Right ventricle myocardium inferior (tissue), 1 donor: ENCODE measurements at regions not wholly inside any gene's neighbourhood (a gene's known extent, or its start where the extent isn't known, plus 50 kb on each side); places are given as distances from the start of the nearest gene placed in this dataset.
"Not testable (repeated sequence)": the region's sequence is repeated elsewhere in the genome, so short reads cannot be mapped to it uniquely, and the experiment has no call there.

Experiments
- ATAC-seq: fragments of 200-7000 bp; cut with Tn5 transposase; one replicate; pipeline ENCODE4 v1.9.1; 2020; ENCODE audit warnings: mild to moderate bottlenecking, moderate library complexity
- DNase-seq: peaks from one replicate; pipeline ENCODE4 v3.0.0; 2021; ENCODE audit errors: missing footprints
- intact Hi-C: fragments of 100-400 bp; cut with DNase I; formaldehyde crosslinking; loops from one replicate; pipeline ENCODE4 v1.11.0; 2022
- donor health status: DM: no; HTN: yes; CAD: no; lungs with severe emphysema.

- no peak for DNase-seq
- intact Hi-C loops = no loop called here
- ATAC-seq = no peak
Measured at GRCh38 chrX:980587-981235, 231.7 kb downstream of the CRLF2 start.

- ATAC-seq, DNase-seq, intact Hi-C loops: not testable (repeated sequence)
Measured at GRCh38 chrX:979127-979526, 233.3 kb downstream of the CRLF2 start.

GRCh38 chrX:973010-973632 lies 239.3 kb downstream of the CRLF2 start:
- no peak for DNase-seq
- ATAC-seq = no peak
- intact Hi-C loops = no loop called here

- no peak for ATAC-seq
- intact Hi-C loops = no loop called here
- no peak for DNase-seq
Measured at GRCh38 chrX:968148-968965, 244.1 kb downstream of the CRLF2 start.

GRCh38 chrX:966396-967070 lies 245.9 kb downstream of the CRLF2 start:
- no peak for DNase-seq
- intact Hi-C loops = no loop called here
- ATAC-seq = no peak

GRCh38 chrX:964831-965416 lies 247.5 kb downstream of the CRLF2 start:
- ATAC-seq (no peak), DNase-seq (no peak)
- intact Hi-C loops = no loop called here

- intact Hi-C loops = no loop called here
Measured at GRCh38 chrX:960821-961220, 251.6 kb downstream of the CRLF2 start.

GRCh38 chrX:959595-959994 lies 252.9 kb downstream of the CRLF2 start:
- DNase-seq (no peak), ATAC-seq (no peak)
- intact Hi-C loops = no loop called here

More at GRCh38 chrX:960821-961220, 251.6 kb downstream of the CRLF2 start:
- ATAC-seq (no peak), DNase-seq (no peak)

- intact Hi-C loops, DNase-seq, ATAC-seq: not testable (repeated sequence)
Measured at GRCh38 chrX:955168-955781, 257.2 kb downstream of the CRLF2 start.

- ATAC-seq (no peak), DNase-seq (no peak)
- intact Hi-C loops = no loop called here
Measured at GRCh38 chrX:953879-954482, 258.5 kb downstream of the CRLF2 start.

GRCh38 chrX:952816-953215 lies 259.6 kb downstream of the CRLF2 start:
- ATAC-seq = no peak
- intact Hi-C loops = no loop called here
- DNase-seq = no peak

GRCh38 chrX:947262-947661 lies 265.2 kb downstream of the CRLF2 start:
- ATAC-seq, intact Hi-C loops, DNase-seq: not testable (repeated sequence)

- ATAC-seq (no peak), DNase-seq (no peak)
- intact Hi-C loops = no loop called here
Measured at GRCh38 chrX:943035-943434, 269.4 kb downstream of the CRLF2 start.

GRCh38 chrX:940691-941090 lies 271.8 kb downstream of the CRLF2 start:
- intact Hi-C loops = no loop called here
- no peak for DNase-seq
- ATAC-seq = no peak

GRCh38 chrX:936979-937769 lies 275.3 kb downstream of the CRLF2 start:
- ATAC-seq (no peak), DNase-seq (no peak)
- intact Hi-C loops = no loop called here

- intact Hi-C loops = no loop called here
- ATAC-seq (no peak), DNase-seq (no peak)
Measured at GRCh38 chrX:933611-934010, 278.8 kb downstream of the CRLF2 start.

- ATAC-seq (no peak), DNase-seq (no peak)
- intact Hi-C loops = no loop called here
Measured at GRCh38 chrX:928606-929005, 283.8 kb downstream of the CRLF2 start.
